Left lung (tissue), 4 donors: ENCODE measurements at regions not wholly inside any gene's neighbourhood (a gene's known extent, or its start where the extent isn't known, plus 50 kb on each side); places are given as distances from the start of the nearest gene placed in this dataset.

Source experiments
- ATAC-seq: fragments of 200-7000 bp; cut with Tn5 transposase; one replicate; pipeline ENCODE4 v1.9.1; 2020; ENCODE audit warnings: moderate library complexity
- DNase-seq, 4 donors: peaks; one replicate each; pipeline ENCODE4 v3.0.0-alpha.2; 2013 to 2020
- H3K27ac ChIP-seq, 2 donors: fragments of 200-600 bp; sonication (generic) in 1 of 2; one replicate each; pipeline versions ENCODE4 v1.5.0 to v1.8.0; 2020 to 2021
- H3K27me3 ChIP-seq, 2 donors: fragments of 200-600 bp; sonication (generic) in 1 of 2; one replicate each; pipeline versions ENCODE4 v1.5.0 to v1.8.0; 2020 to 2021
- H3K36me3 ChIP-seq, 2 donors: fragments of 200-600 bp; sonication (generic) in 1 of 2; one replicate each; pipeline versions ENCODE4 v1.5.0 to v1.8.0; 2020 to 2021
- H3K4me1 ChIP-seq, 2 donors: fragments of 200-600 bp; one replicate each; pipeline ENCODE4 v1.8.0; 2021
- H3K4me3 ChIP-seq, 2 donors: fragments of 200-600 bp; sonication (generic) in 1 of 2; one replicate each; pipeline versions ENCODE4 v1.5.0 to v1.8.0; 2020 to 2021; ENCODE audit warnings: mild to moderate bottlenecking in 1 of 2
- H3K9me3 ChIP-seq, 2 donors: fragments of 200-600 bp; sonication (generic) in 1 of 2; one replicate each; pipeline versions ENCODE4 v1.5.0 to v1.8.0; 2020 to 2021
- intact Hi-C, 2 donors: fragments of 100-400 bp; cut with DNase I; formaldehyde crosslinking; loops; one replicate each; pipeline versions ENCODE4 v1.11.2 to v1.14.2; 2022
- TF ChIP-seq, protein P1 (sequence below), 2 donors: fragments of 200-600 bp; sonication (generic) in 1 of 2; IDR thresholded peaks; one replicate each; pipeline versions ENCODE4 v1.5.0 to v1.8.0; 2021; ENCODE audit warnings: antibody characterized with exemption in 2 of 2
- donor health status: DM: no; HTN: yes; CAD: no.
- donor health status: DM: no; HTN: no; CAD: no.

DNA sequence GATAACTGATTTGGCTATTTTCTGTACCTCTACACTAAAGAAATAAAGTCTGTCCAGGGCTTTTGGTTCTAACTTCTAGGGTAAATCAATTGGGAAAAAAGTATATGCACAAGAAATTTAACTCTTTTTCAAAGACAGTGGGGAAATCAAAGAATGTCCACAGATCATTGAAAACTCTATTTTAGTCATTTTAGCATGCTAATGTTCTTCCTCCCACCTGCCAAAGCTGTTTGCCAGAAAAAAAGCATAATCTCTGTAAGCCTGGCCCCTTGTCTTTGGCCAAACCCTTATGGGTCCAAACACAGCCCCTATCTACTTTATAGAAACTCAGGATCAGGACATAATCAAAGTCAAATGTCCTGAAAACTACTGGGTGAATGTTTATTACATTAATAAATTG, 302.2 kb upstream of the ESRRG start:
- TF ChIP-seq, protein P1, sequence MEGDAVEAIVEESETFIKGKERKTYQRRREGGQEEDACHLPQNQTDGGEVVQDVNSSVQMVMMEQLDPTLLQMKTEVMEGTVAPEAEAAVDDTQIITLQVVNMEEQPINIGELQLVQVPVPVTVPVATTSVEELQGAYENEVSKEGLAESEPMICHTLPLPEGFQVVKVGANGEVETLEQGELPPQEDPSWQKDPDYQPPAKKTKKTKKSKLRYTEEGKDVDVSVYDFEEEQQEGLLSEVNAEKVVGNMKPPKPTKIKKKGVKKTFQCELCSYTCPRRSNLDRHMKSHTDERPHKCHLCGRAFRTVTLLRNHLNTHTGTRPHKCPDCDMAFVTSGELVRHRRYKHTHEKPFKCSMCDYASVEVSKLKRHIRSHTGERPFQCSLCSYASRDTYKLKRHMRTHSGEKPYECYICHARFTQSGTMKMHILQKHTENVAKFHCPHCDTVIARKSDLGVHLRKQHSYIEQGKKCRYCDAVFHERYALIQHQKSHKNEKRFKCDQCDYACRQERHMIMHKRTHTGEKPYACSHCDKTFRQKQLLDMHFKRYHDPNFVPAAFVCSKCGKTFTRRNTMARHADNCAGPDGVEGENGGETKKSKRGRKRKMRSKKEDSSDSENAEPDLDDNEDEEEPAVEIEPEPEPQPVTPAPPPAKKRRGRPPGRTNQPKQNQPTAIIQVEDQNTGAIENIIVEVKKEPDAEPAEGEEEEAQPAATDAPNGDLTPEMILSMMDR (IDR thresholded peaks at IDR 0.05) = no peak
- H3K4me1 ChIP-seq = peaks cover 0 to 3% of the 10 kb centered on the region in 2 donors
- H3K27me3 ChIP-seq = no peaks in the 10 kb centered on the region
- no peak for ATAC-seq
- DNase-seq = no peak
- H3K4me3 ChIP-seq = no peak overlapping the region
- H3K36me3 ChIP-seq = no peaks in the 10 kb centered on the region
- no peak overlapping the region for H3K27ac ChIP-seq
- H3K9me3 ChIP-seq = no peaks in the 10 kb centered on the region
- intact Hi-C loops = no loop called here

DNA sequence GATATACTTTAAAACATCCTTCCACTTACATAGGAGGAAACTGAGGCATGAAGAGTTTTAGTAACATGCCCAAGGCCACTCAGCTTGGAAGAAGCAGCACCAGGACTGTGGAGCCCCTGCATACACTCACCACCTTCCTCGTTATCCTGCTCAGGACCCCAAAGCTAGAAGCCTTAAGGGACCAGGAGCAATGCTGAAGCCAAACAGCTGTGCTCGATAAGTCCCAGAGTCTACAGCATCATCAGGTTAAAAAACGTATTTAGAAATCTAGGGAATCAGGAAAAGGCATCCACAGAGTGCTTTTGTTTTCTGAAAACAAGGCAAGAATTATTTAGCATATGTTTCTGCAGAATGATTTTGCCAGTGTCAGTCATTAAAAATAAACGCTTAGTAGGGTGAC, 301.7 kb upstream of the ESRRG start:
- DNase-seq (no peak), ATAC-seq (no peak)
- no peak overlapping the region for H3K4me3 ChIP-seq
- no peaks in the 10 kb centered on the region for H3K36me3 ChIP-seq
- no peaks in the 10 kb centered on the region for H3K27me3 ChIP-seq
- peaks cover 0 to 3% of the 10 kb centered on the region in 2 donors for H3K4me1 ChIP-seq
- H3K9me3 ChIP-seq = no peaks in the 10 kb centered on the region
- TF ChIP-seq, protein P1 (IDR thresholded peaks at IDR 0.05) = no peak
- H3K27ac ChIP-seq = no peak overlapping the region
- intact Hi-C loops = no loop called here

DNA sequence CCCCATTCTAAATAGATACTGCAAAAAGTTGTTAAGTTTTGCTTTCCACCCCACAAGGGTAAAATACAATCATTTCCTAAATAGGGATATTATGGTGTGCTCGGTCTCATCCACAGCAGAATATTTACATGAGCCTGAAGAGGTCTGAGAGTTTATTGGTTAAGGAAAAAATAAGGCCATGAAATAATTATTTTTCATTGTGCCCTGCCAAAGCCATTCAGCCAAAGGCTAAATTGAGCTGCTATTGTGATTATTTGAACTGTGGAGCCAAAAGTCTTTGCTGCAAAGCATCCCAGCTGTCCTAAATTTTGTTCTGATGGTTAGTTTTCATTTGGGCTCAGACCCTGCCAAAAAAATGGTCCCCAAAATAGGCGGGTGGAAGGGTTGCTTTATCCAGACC, 298.7 kb upstream of the ESRRG start:
- Histone ChIP-seq H3K4me3 (no peak overlapping the region), H3K4me1 (no peaks in the 10 kb centered on the region), H3K9me3 (no peaks in the 10 kb centered on the region), H3K27ac (no peak overlapping the region), H3K27me3 (no peaks in the 10 kb centered on the region), H3K36me3 (no peaks in the 10 kb centered on the region)
- intact Hi-C loops = no loop called here
- DNase-seq (peak in 2 of 4 donors; percentile 31), ATAC-seq (no peak)
- TF ChIP-seq, protein P1 (IDR thresholded peaks at IDR 0.05) = no peak

DNA sequence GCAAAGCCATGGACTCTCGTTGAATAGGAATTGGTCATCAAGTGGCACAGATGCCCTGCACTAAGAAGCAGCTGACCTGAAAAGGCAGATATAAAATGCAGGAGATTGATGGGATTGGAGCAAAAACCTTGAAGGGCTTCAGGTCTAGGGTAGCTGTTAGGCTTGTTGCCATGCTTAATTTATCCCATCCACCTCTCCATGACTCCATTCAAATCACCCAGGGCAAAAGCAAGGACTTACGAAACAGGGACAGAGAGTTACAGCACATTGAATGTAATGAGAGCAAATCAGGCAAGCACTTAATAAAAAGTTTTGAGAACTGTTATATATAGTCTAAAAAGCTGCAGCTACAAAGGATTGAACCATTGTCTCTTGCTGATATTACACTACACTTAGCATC, 298.2 kb upstream of the ESRRG start:
- H3K36me3 ChIP-seq = no peaks in the 10 kb centered on the region
- TF ChIP-seq, protein P1 (IDR thresholded peaks at IDR 0.05) = no peak
- H3K4me3 ChIP-seq = no peak overlapping the region
- H3K27me3 ChIP-seq = no peaks in the 10 kb centered on the region
- H3K4me1 ChIP-seq = no peaks in the 10 kb centered on the region
- no peak for ATAC-seq
- no peak for DNase-seq
- H3K9me3 ChIP-seq = no peaks in the 10 kb centered on the region
- intact Hi-C loops = no loop called here
- H3K27ac ChIP-seq = no peak overlapping the region

DNA sequence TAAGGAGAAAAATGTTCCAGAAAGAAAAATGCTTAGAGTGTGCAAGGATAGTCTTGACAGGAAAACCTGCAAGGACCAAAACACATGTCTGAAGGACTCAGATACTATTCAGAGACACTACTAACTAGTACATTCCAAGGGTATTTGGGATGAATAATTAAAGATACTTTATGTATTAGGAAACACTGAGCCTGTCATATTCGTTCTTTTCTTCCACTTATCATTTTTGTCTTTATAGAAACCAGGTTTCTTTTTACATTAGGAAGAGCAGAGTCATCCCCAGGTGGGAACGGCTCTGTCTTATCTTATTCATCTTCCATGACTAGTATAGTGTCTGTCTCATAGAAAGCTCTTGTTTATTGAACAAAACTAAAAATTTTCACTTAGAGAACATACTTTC, 296.2 kb upstream of the ESRRG start:
- ATAC-seq (no peak), DNase-seq (no peak)
- Histone ChIP-seq H3K27me3 (no peaks in the 10 kb centered on the region), H3K36me3 (no peaks in the 10 kb centered on the region), H3K9me3 (no peaks in the 10 kb centered on the region), H3K4me1 (no peaks in the 10 kb centered on the region), H3K27ac (no peak overlapping the region), H3K4me3 (no peak overlapping the region)
- intact Hi-C loops = no loop called here
- TF ChIP-seq, protein P1 (IDR thresholded peaks at IDR 0.05) = no peak
